ENCODE measurements at regions not wholly inside any gene's neighbourhood (a gene's known extent, or its start where the extent isn't known, plus 50 kb on each side); places are given as distances from the start of the nearest gene placed in this dataset.

GRCh38 chr2:424306-425171 is 136.6 kb upstream of the ALKAL2 start:
- no peaks in the 10 kb centered on the region for H3K36me3 ChIP-seq (ENCODE audit: control insufficient read depth, insufficient read depth, low read length)
- peak; percentile 15 to 87 for DNase-seq (ENCODE audit: low read depth in 2 of 2)
- no peak overlapping the region for H3K27ac ChIP-seq (ENCODE audit: insufficient read depth, low read length)
- no peak overlapping the region for H3K4me2 ChIP-seq (ENCODE audit: extremely low read depth, insufficient read depth, low read length)
- H2AFZ ChIP-seq (ENCODE audit: low read length), result no peak overlapping the region
- H3K9ac ChIP-seq (ENCODE audit: insufficient read depth, low read length), result no peak overlapping the region
- H3K4me3 ChIP-seq (replicated peaks in 1 of 4; ENCODE audit: control extremely low read depth in 1 of 4, insufficient read depth in 1 of 4, low read depth in 3 of 4, low read length in 4 of 4), result no peak overlapping the region
- H4K20me1 ChIP-seq (ENCODE audit: control insufficient read depth, extremely low read depth, insufficient read depth, low read length), result no peaks in the 10 kb centered on the region
- no peaks in the 10 kb centered on the region for H3K4me1 ChIP-seq (ENCODE audit: control insufficient read depth, extremely low read depth, insufficient read depth, low read length)
- H3K9me3 ChIP-seq (ENCODE audit: control insufficient read depth, insufficient read depth, low read depth, low read length), result no peaks in the 10 kb centered on the region
- no peaks in the 10 kb centered on the region for H3K27me3 ChIP-seq (ENCODE audit: control insufficient read depth, insufficient read depth, low read length)
- H3K79me2 ChIP-seq (ENCODE audit: control insufficient read depth, insufficient read depth, low read length), result no peaks in the 10 kb centered on the region
- TF ChIP-seq CTCF (conservative IDR thresholded peaks at IDR 0.05 in 1 of 2, IDR thresholded peaks at IDR 0.05 in 1 of 2; ENCODE audit: low read depth in 1 of 2, low read length in 2 of 2), result no peak
- no peak for TF ChIP-seq EZH2 (IDR thresholded peaks at IDR 0.05; ENCODE audit: low read length, missing control alignments)

GRCh38 chr2:423479-423878 is 135.6 kb upstream of the ALKAL2 start:
- no peaks in the 10 kb centered on the region for H3K36me3 ChIP-seq (ENCODE audit: control insufficient read depth, insufficient read depth, low read length)
- no peaks in the 10 kb centered on the region for H3K9me3 ChIP-seq (ENCODE audit: control insufficient read depth, insufficient read depth, low read depth, low read length)
- no peak overlapping the region for H2AFZ ChIP-seq (ENCODE audit: low read length)
- no peak for TF ChIP-seq CTCF (conservative IDR thresholded peaks at IDR 0.05 in 1 of 2, IDR thresholded peaks at IDR 0.05 in 1 of 2; ENCODE audit: low read depth in 1 of 2, low read length in 2 of 2)
- TF ChIP-seq EZH2 (IDR thresholded peaks at IDR 0.05; ENCODE audit: low read length, missing control alignments), result no peak
- no peaks in the 10 kb centered on the region for H3K4me1 ChIP-seq (ENCODE audit: control insufficient read depth, extremely low read depth, insufficient read depth, low read length)
- no peaks in the 10 kb centered on the region for H3K27me3 ChIP-seq (ENCODE audit: control insufficient read depth, insufficient read depth, low read length)
- DNase-seq (ENCODE audit: low read depth in 2 of 2), result no peak
- H3K79me2 ChIP-seq (ENCODE audit: control insufficient read depth, insufficient read depth, low read length), result no peaks in the 10 kb centered on the region
- no peak overlapping the region for H3K4me3 ChIP-seq (replicated peaks in 1 of 4; ENCODE audit: control extremely low read depth in 1 of 4, insufficient read depth in 1 of 4, low read depth in 3 of 4, low read length in 4 of 4)
- no peaks in the 10 kb centered on the region for H4K20me1 ChIP-seq (ENCODE audit: control insufficient read depth, extremely low read depth, insufficient read depth, low read length)
- H3K9ac ChIP-seq (ENCODE audit: insufficient read depth, low read length), result no peak overlapping the region
- no peak overlapping the region for H3K27ac ChIP-seq (ENCODE audit: insufficient read depth, low read length)
- no peak overlapping the region for H3K4me2 ChIP-seq (ENCODE audit: extremely low read depth, insufficient read depth, low read length)

GRCh38 chr2:422676-423435 is 135.0 kb upstream of the ALKAL2 start:
- H4K20me1 ChIP-seq (ENCODE audit: control insufficient read depth, extremely low read depth, insufficient read depth, low read length), result no peaks in the 10 kb centered on the region
- H2AFZ ChIP-seq (ENCODE audit: low read length), result no peak overlapping the region
- H3K27ac ChIP-seq (ENCODE audit: insufficient read depth, low read length), result no peak overlapping the region
- no peak overlapping the region for H3K9ac ChIP-seq (ENCODE audit: insufficient read depth, low read length)
- no peaks in the 10 kb centered on the region for H3K36me3 ChIP-seq (ENCODE audit: control insufficient read depth, insufficient read depth, low read length)
- H3K4me2 ChIP-seq (ENCODE audit: extremely low read depth, insufficient read depth, low read length), result no peak overlapping the region
- DNase-seq (ENCODE audit: low read depth in 2 of 2), result no peak
- no peak overlapping the region for H3K4me3 ChIP-seq (replicated peaks in 1 of 4; ENCODE audit: control extremely low read depth in 1 of 4, insufficient read depth in 1 of 4, low read depth in 3 of 4, low read length in 4 of 4)
- H3K79me2 ChIP-seq (ENCODE audit: control insufficient read depth, insufficient read depth, low read length), result no peaks in the 10 kb centered on the region
- no peaks in the 10 kb centered on the region for H3K27me3 ChIP-seq (ENCODE audit: control insufficient read depth, insufficient read depth, low read length)
- no peaks in the 10 kb centered on the region for H3K4me1 ChIP-seq (ENCODE audit: control insufficient read depth, extremely low read depth, insufficient read depth, low read length)
- no peaks in the 10 kb centered on the region for H3K9me3 ChIP-seq (ENCODE audit: control insufficient read depth, insufficient read depth, low read depth, low read length)
- TF ChIP-seq EZH2 (IDR thresholded peaks at IDR 0.05; ENCODE audit: low read length, missing control alignments), result no peak
- no peak for TF ChIP-seq CTCF (conservative IDR thresholded peaks at IDR 0.05 in 1 of 2, IDR thresholded peaks at IDR 0.05 in 1 of 2; ENCODE audit: low read depth in 1 of 2, low read length in 2 of 2)
